GM12892 (cell line): ENCODE measurements at regions not wholly inside any gene's neighbourhood (a gene's known extent, or its start where the extent isn't known, plus 50 kb on each side); places are given as distances from the start of the nearest gene placed in this dataset.

Source experiments
- POLR2A ChIP-seq: IDR thresholded peaks from 2 replicates; pipeline ENCODE4 v1.6.1; 2011; ENCODE audit warnings: low read depth, low read length, control low read depth
- POLR2AphosphoS5 ChIP-seq: IDR thresholded peaks from 2 replicates; pipeline ENCODE4 v1.6.1; 2011; ENCODE audit warnings: low read depth, low read length, control low read depth

DNA sequence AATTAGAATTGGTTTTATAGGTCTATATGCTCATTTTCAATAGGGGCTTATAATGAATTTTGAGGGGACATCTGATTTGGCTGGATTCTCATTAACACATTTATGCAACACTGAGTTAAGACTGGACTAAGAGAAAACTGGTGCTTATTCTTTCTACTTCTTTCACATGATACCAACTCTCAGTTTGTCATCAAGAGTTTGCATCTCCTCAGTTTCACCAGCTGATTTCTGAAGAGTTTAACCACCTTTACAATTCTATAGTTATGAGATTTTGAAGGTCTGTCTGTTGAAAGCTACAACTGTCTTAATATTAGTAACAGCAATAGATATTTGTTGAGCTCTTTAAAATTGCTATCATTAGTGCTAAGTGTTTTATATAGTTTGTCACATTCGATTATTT is 867.0 kb upstream of the SORCS1 start:
- TF ChIP-seq POLR2AphosphoS5 (no peak), POLR2A (no peak)
